Heart left ventricle (tissue), 16 donors: ENCODE measurements at regions not wholly inside any gene's neighbourhood (a gene's known extent, or its start where the extent isn't known, plus 50 kb on each side); places are given as distances from the start of the nearest gene placed in this dataset.

ENCODE experiments used
- ATAC-seq, 4 donors: fragments of 200-7000 bp; cut with Tn5 transposase; one replicate each; pipeline ENCODE4 v1.9.1; 2020 to 2022; ENCODE audit warnings: moderate library complexity in 4 of 4, mild to moderate bottlenecking in 3 of 4, moderate number of reproducible peaks in 1 of 4
- DNase-seq, 5 donors: peaks; one replicate each; pipeline ENCODE4 v3.0.0-alpha.2; 2020
- H3K27ac ChIP-seq, 12 donors: fragments of 200-600 bp; sonication (generic) in 4 of 12; one replicate each; pipeline versions ENCODE4 v1.5.0 to v1.8.0; 2016 to 2022; ENCODE audit warnings: mild to moderate bottlenecking in 2 of 12
- H3K27me3 ChIP-seq, 9 donors: fragments of 200-600 bp; sonication (generic) in 2 of 9; one replicate each; pipeline versions ENCODE4 v1.5.1 to v1.8.0; 2016 to 2022; ENCODE audit warnings: mild to moderate bottlenecking in 3 of 9
- H3K36me3 ChIP-seq, 9 donors: fragments of 200-600 bp; sonication (generic) in 2 of 9; one replicate each; pipeline versions ENCODE4 v1.5.0 to v1.8.0; 2018 to 2022; ENCODE audit warnings: mild to moderate bottlenecking in 2 of 9
- H3K4me1 ChIP-seq, 12 donors: fragments of 200-600 bp; sonication (generic) in 4 of 12; one replicate each; pipeline versions ENCODE4 v1.5.0 to v1.8.0; 2016 to 2022; ENCODE audit warnings: mild to moderate bottlenecking in 3 of 12
- H3K4me3 ChIP-seq, 12 donors: fragments of 200-600 bp; sonication (generic) in 4 of 12; one replicate each; pipeline versions ENCODE4 v1.5.0 to v1.8.0; 2017 to 2022; ENCODE audit warnings: mild to moderate bottlenecking in 9 of 12, moderate library complexity in 4 of 12
- H3K9me3 ChIP-seq, 12 donors: fragments of 200-600 bp; sonication (generic) in 4 of 12; one replicate each; pipeline versions ENCODE4 v1.5.0 to v1.8.0; 2016 to 2022; ENCODE audit warnings: mild to moderate bottlenecking in 1 of 12
- CTCF ChIP-seq, 12 donors: fragments of 200-600 bp; sonication (generic) in 4 of 12; IDR thresholded peaks; one replicate each; pipeline versions ENCODE4 v1.5.0 to v1.8.0; 2018 to 2022; ENCODE audit warnings: antibody characterized with exemption in 12 of 12, mild to moderate bottlenecking in 5 of 12
- POLR2A ChIP-seq, 2 donors: fragments of 450-650 bp; IDR thresholded peaks; one replicate each; pipeline ENCODE4 v1.6.1; 2017; ENCODE audit warnings: antibody characterized with exemption in 2 of 2, mild to moderate bottlenecking in 2 of 2, moderate library complexity in 2 of 2
- WGBS, 4 donors: extraction: QIAGEN DNeasy Blood & Tissue Kit in 2 of 4; methylation state at CpG; one replicate each; pipeline versions ENCODE4 v1.1.5 to v1.1.7; 2013 to 2018; 5-methylcytosine and 5-hydroxymethylcytosine counted together
- intact Hi-C, 10 donors: fragments of 100-400 bp; cut with DNase I; formaldehyde crosslinking; loops; one replicate each; pipeline versions ENCODE4 v1.11.1 to v1.14.2; 2022
- donor health status: ischemic (EF 13 %, LVEDD 7.1; RV severe dilation, severe dysfunction).
- donor health status: healthy with polysubstance abuse.
- donor health status: DM: no; HTN: yes; CAD: no.
- donor health status: DM: no; HTN: no; CAD: no.
- donor health status: ischemic (EF 25% LVEDD 6.9; RV normal size, moderate dysfunction).
- donor health status: ischemic (EF 25% LVEDD 5.7; RV mildly dilated, moderate dysfunction).
- donor health status: healthy.
- donor health status: DM: yes; HTN: yes; CAD: no.
- donor health status: ischemic (EF 35%, LVEDD 5.7; RV mildly dilated, moderate dysfunction).
- donor health status: nonischemic (EF 11% LVEDD 7.7; RV severe dilation, severe dysfunction).
- donor health status: DM: yes; HTN: yes; CAD: no.
- donor health status: PGD.
- donor health status: ischemic (EF 29% LVEDD 5.4; RV normal size, mild dysfunction).
- donor health status: nonischemic (EF 23%, LVEDD 6.1; RV moderate dilation, normal function).

- H3K27me3 ChIP-seq: no peaks in the 10 kb centered on the region
- no peak for DNase-seq
- TF ChIP-seq CTCF (IDR thresholded peaks at IDR 0.05): no peak
- no peak overlapping the region for H3K4me3 ChIP-seq
- no peaks in the 10 kb centered on the region for H3K36me3 ChIP-seq
- H3K4me1 ChIP-seq: no peaks in the 10 kb centered on the region
- H3K9me3 ChIP-seq: peaks cover 0 to 10% (median 0%) of the 10 kb centered on the region in 12 donors
- ATAC-seq: no peak
- intact Hi-C loops: no loop called here
- 92 to 98% (median 96%) methylated on average over 4 of the region's 4 CpGs for WGBS, 4 donors
- no peak overlapping the region for H3K27ac ChIP-seq
These were observed 230.2 kb upstream of the AKR1E2 start for GRCh38 chr10:4595719-4596319.

GRCh38 chr10:4590807-4591206 is 235.2 kb upstream of the AKR1E2 start:
- 78 to 90% (median 82%) methylated on average over 1 of the region's 1 CpG for WGBS, 4 donors
- no peaks in the 10 kb centered on the region for H3K4me1 ChIP-seq
- H3K4me3 ChIP-seq: no peak overlapping the region
- H3K27ac ChIP-seq: no peak overlapping the region
- TF ChIP-seq POLR2A (IDR thresholded peaks at IDR 0.05): no peak
- no peak for TF ChIP-seq CTCF (IDR thresholded peaks at IDR 0.05)
- H3K36me3 ChIP-seq: no peaks in the 10 kb centered on the region
- ATAC-seq (no peak), DNase-seq (no peak)
- no peaks in the 10 kb centered on the region for H3K27me3 ChIP-seq
- intact Hi-C loops: no loop called here
- peaks cover 0 to 10% (median 0%) of the 10 kb centered on the region in 12 donors for H3K9me3 ChIP-seq

GRCh38 chr10:4588824-4589223 is 237.2 kb upstream of the AKR1E2 start:
- H3K36me3 ChIP-seq: no peaks in the 10 kb centered on the region
- 93 to 94% (median 93%) methylated on average over 3 of the region's 3 CpGs for WGBS, 4 donors
- no peak for TF ChIP-seq CTCF (IDR thresholded peaks at IDR 0.05)
- TF ChIP-seq POLR2A (IDR thresholded peaks at IDR 0.05): no peak
- no peak overlapping the region for H3K4me3 ChIP-seq
- peaks cover 0 to 10% (median 0%) of the 10 kb centered on the region in 12 donors for H3K9me3 ChIP-seq
- no peak for DNase-seq
- intact Hi-C loops: no loop called here
- no peaks in the 10 kb centered on the region for H3K4me1 ChIP-seq
- H3K27me3 ChIP-seq: no peaks in the 10 kb centered on the region
- H3K27ac ChIP-seq: no peak overlapping the region
- no peak for ATAC-seq

- Histone ChIP-seq H3K27ac (no peak overlapping the region), H3K4me3 (no peak overlapping the region), H3K36me3 (no peaks in the 10 kb centered on the region), H3K4me1 (no peaks in the 10 kb centered on the region), H3K27me3 (no peaks in the 10 kb centered on the region), H3K9me3 (peaks cover 0 to 10% (median 0%) of the 10 kb centered on the region in 12 donors)
- DNase-seq: no peak
- 97 to 100% (median 99%) methylated on average over 1 of the region's 1 CpG for WGBS, 4 donors
- no peak for ATAC-seq
- TF ChIP-seq POLR2A (IDR thresholded peaks at IDR 0.05): no peak
- no peak for TF ChIP-seq CTCF (IDR thresholded peaks at IDR 0.05)
- intact Hi-C loops: no loop called here
These were observed 238.5 kb upstream of the AKR1E2 start for GRCh38 chr10:4587466-4587865.
